Keratinocyte (primary cell): ENCODE measurements at regions not wholly inside any gene's neighbourhood (a gene's known extent, or its start where the extent isn't known, plus 50 kb on each side); places are given as distances from the start of the nearest gene placed in this dataset.

ENCODE experiments used
- DNase-seq: peaks from one replicate; pipeline ENCODE4 v3.0.0-alpha.2; 2011; ENCODE audit warnings: low read depth, missing footprints, low spot score
- FAIRE-seq: peaks from 2 replicates; lab custom pipeline; 2011; peaks lifted over from hg19 to GRCh38; lab: Jason Lieb, UNC
- H2AFZ ChIP-seq: 2 replicates; pipeline ENCODE4 v1.6.0; 2012; ENCODE audit warnings: low read length, control low read depth, inconsistent platforms; ENCODE audit not compliant: control insufficient read depth
- H3K27ac ChIP-seq: 2 replicates; pipeline ENCODE4 v1.5.1; 2011; ENCODE audit warnings: low read length; ENCODE audit not compliant: control insufficient read depth, insufficient read depth
- H3K27me3 ChIP-seq: 3 replicates; pipeline ENCODE4 v1.6.0; 2011; ENCODE audit warnings: low read length; ENCODE audit not compliant: control insufficient read depth, insufficient read depth; ENCODE audit errors: extremely low read depth
- H3K36me3 ChIP-seq, 2 experiments: 2 replicates in 1 of 2; 3 replicates in 1 of 2; pipeline ENCODE4 v1.5.1; 2011; ENCODE audit warnings: low read length in 2 of 2, mild to moderate bottlenecking in 1 of 2; ENCODE audit not compliant: control insufficient read depth in 2 of 2, insufficient read depth in 2 of 2; ENCODE audit errors: extremely low read depth in 1 of 2
- H3K4me1 ChIP-seq: 3 replicates; pipeline ENCODE4 v1.5.1; 2011; ENCODE audit warnings: low read length; ENCODE audit not compliant: control insufficient read depth, insufficient read depth; ENCODE audit errors: extremely low read depth
- H3K4me2 ChIP-seq: 3 replicates; pipeline ENCODE4 v1.6.0; 2011; ENCODE audit warnings: low read depth, low read length; ENCODE audit not compliant: control insufficient read depth, insufficient read depth; ENCODE audit errors: extremely low read depth
- H3K4me3 ChIP-seq, 3 experiments: fragments of 200-600 bp in 1 of 3; sonication (generic) in 1 of 3; 2 replicates in 2 of 3; 3 replicates in 1 of 3; pipeline ENCODE4 v1.5.1; 2011 to 2016; ENCODE audit warnings: low read length in 3 of 3, mild to moderate bottlenecking in 3 of 3, control low read depth in 2 of 3, inconsistent platforms in 1 of 3, low read depth in 1 of 3, mixed read lengths in 1 of 3, mixed run types in 1 of 3, moderate library complexity in 1 of 3; ENCODE audit not compliant: control insufficient read depth in 2 of 3, insufficient read depth in 2 of 3; ENCODE audit errors: extremely low read depth in 1 of 3
- H3K79me2 ChIP-seq: 2 replicates; pipeline ENCODE4 v1.6.0; 2012; ENCODE audit warnings: low read length; ENCODE audit not compliant: control insufficient read depth, insufficient read depth
- H3K9ac ChIP-seq: 3 replicates; pipeline ENCODE4 v1.6.0; 2011; ENCODE audit warnings: low read length; ENCODE audit not compliant: control insufficient read depth, insufficient read depth; ENCODE audit errors: extremely low read depth
- H3K9me1 ChIP-seq: 3 replicates; pipeline ENCODE4 v1.6.0; 2011; ENCODE audit warnings: low read length; ENCODE audit not compliant: control insufficient read depth, insufficient read depth; ENCODE audit errors: extremely low read depth
- H3K9me3 ChIP-seq: 2 replicates; pipeline ENCODE4 v1.5.1; 2012; ENCODE audit warnings: low read depth, low read length; ENCODE audit not compliant: control insufficient read depth
- H4K20me1 ChIP-seq: 3 replicates; pipeline ENCODE4 v1.6.0; 2011; ENCODE audit warnings: low read length; ENCODE audit not compliant: control insufficient read depth, insufficient read depth; ENCODE audit errors: extremely low read depth
- CTCF ChIP-seq, 3 experiments: IDR thresholded peaks in 1 of 3; conservative IDR thresholded peaks in 1 of 3; optimal IDR thresholded peaks in 1 of 3; 2 replicates in 2 of 3; 3 replicates in 1 of 3; pipeline versions ENCODE3 to v1.5.1; 2011; ENCODE audit warnings: low read length in 3 of 3, mild to moderate bottlenecking in 3 of 3, moderate library complexity in 2 of 3, control low read depth in 1 of 3, inconsistent platforms in 1 of 3; ENCODE audit not compliant: insufficient read depth in 2 of 3; ENCODE audit errors: extremely low read depth in 1 of 3
- EZH2 ChIP-seq: IDR thresholded peaks from one replicate; pipeline ENCODE4 v1.6.1; 2012; ENCODE audit warnings: inconsistent platforms, mild to moderate bottlenecking, low read length, moderate library complexity
- dilution Hi-C: fragments of 300-500 bp; cut with MboI; formaldehyde crosslinking; loops from one replicate; pipeline ENCODE4 v1.7.0; 2020; ENCODE audit warnings: low sequenced_read_pairs; ENCODE audit not compliant: extremely low pct_ligation_motif_present

GRCh38 chr17:45731459-45731858, 52.7 kb upstream of the CRHR1 start:
- Histone ChIP-seq H3K9ac (no peak overlapping the region), H3K9me1 (no peaks in the 10 kb centered on the region), H3K9me3 (no peaks in the 10 kb centered on the region), H3K36me3 (no peaks in the 10 kb centered on the region), H3K4me2 (no peak overlapping the region), H3K4me1 (no peaks in the 10 kb centered on the region), H3K27ac (no peak overlapping the region), H4K20me1 (no peaks in the 10 kb centered on the region), H3K4me3 (no peak overlapping the region), H2AFZ (no peak overlapping the region), H3K79me2 (no peaks in the 10 kb centered on the region), H3K27me3 (peaks cover 9% of the 10 kb centered on the region)
- no peak for TF ChIP-seq CTCF (optimal IDR thresholded peaks at IDR 0.05 in 1 of 3, IDR thresholded peaks at IDR 0.05 in 1 of 3, conservative IDR thresholded peaks at IDR 0.05 in 1 of 3; ENCODE audit: extremely low read depth in 1 of 3, insufficient read depth in 2 of 3, low read length in 3 of 3)
- no peak for TF ChIP-seq EZH2
- FAIRE-seq (no peak), DNase-seq (no peak)
- dilution Hi-C loops: no loop called here

GRCh38 chr17:45732926-45733505, 51.1 kb upstream of the CRHR1 start:
- no peaks in the 10 kb centered on the region for H3K9me1 ChIP-seq
- DNase-seq (no peak), FAIRE-seq (no peak)

More at GRCh38 chr17:45732926-45733505, 51.1 kb upstream of the CRHR1 start:
- no peak overlapping the region for H3K9ac ChIP-seq
- dilution Hi-C loops: no loop called here
- H3K36me3 ChIP-seq: no peaks in the 10 kb centered on the region
- H4K20me1 ChIP-seq: no peaks in the 10 kb centered on the region
- no peak overlapping the region for H2AFZ ChIP-seq
- no peak overlapping the region for H3K4me3 ChIP-seq
- TF ChIP-seq EZH2: no peak
- no peak for TF ChIP-seq CTCF (optimal IDR thresholded peaks at IDR 0.05 in 1 of 3, IDR thresholded peaks at IDR 0.05 in 1 of 3, conservative IDR thresholded peaks at IDR 0.05 in 1 of 3; ENCODE audit: extremely low read depth in 1 of 3, insufficient read depth in 2 of 3, low read length in 3 of 3)
- no peaks in the 10 kb centered on the region for H3K79me2 ChIP-seq
- H3K4me2 ChIP-seq: no peak overlapping the region
- H3K27ac ChIP-seq: no peak overlapping the region
- no peaks in the 10 kb centered on the region for H3K4me1 ChIP-seq
- no peaks in the 10 kb centered on the region for H3K9me3 ChIP-seq
- no peaks in the 10 kb centered on the region for H3K27me3 ChIP-seq
